Stimulated activated CD4-positive, alpha-beta T cell treated with anti-CD3 and anti-CD28 coated beads, Interleukin-12 subunit alpha, Interleukin-12 subunit beta, amount 100 ng/mL, for 24 hours (primary cell): ENCODE measurements at regions not wholly inside any gene's neighbourhood (a gene's known extent, or its start where the extent isn't known, plus 50 kb on each side); places are given as distances from the start of the nearest gene placed in this dataset.
A peak's percentile ranks its signal among the peaks of the same experiment; 100 is the strongest.

Source experiments
- DNase-seq, 2 experiments: peaks; one replicate each; pipeline ENCODE4 v3.0.0-alpha.2; 2020; ENCODE audit warnings: low read depth in 2 of 2

- DNase-seq = no peak
Observed at GRCh38 chr20:54272901-54273488, 65.1 kb downstream of the PFDN4 start.

GRCh38 chr20:54275359-54276111 is 67.6 kb downstream of the PFDN4 start:
- no peak for DNase-seq

- no peak for DNase-seq
Observed at GRCh38 chr20:54276577-54277169, 68.8 kb downstream of the PFDN4 start.

- no peak for DNase-seq
Observed at GRCh38 chr20:54278262-54278661, 70.4 kb downstream of the PFDN4 start.

- DNase-seq = no peak
Observed at GRCh38 chr20:54282625-54283024, 74.7 kb downstream of the PFDN4 start.

- no peak for DNase-seq
Observed at GRCh38 chr20:54283253-54283652, 75.4 kb downstream of the PFDN4 start.

GRCh38 chr20:54284928-54285704 is 77.2 kb downstream of the PFDN4 start:
- peak; percentile 15 to 26 for DNase-seq

GRCh38 chr20:54290636-54291035 is 82.7 kb downstream of the PFDN4 start:
- DNase-seq = no peak

GRCh38 chr20:54291339-54292010 is 83.6 kb downstream of the PFDN4 start:
- DNase-seq = no peak

GRCh38 chr20:54292185-54292584 is 84.3 kb downstream of the PFDN4 start:
- no peak for DNase-seq

- DNase-seq = no peak
Observed at GRCh38 chr20:54293526-54293925, 85.6 kb downstream of the PFDN4 start.

GRCh38 chr20:54294094-54294493 is 86.2 kb downstream of the PFDN4 start:
- DNase-seq = no peak

- DNase-seq = no peak
Observed at GRCh38 chr20:54295686-54296085, 87.8 kb downstream of the PFDN4 start.

GRCh38 chr20:54305421-54305820 is 97.5 kb downstream of the PFDN4 start:
- DNase-seq = no peak

GRCh38 chr20:54306985-54307710 is 99.3 kb downstream of the PFDN4 start:
- no peak for DNase-seq

GRCh38 chr20:54308804-54309203 is 100.9 kb downstream of the PFDN4 start:
- no peak for DNase-seq

- DNase-seq = no peak
Observed at GRCh38 chr20:54318892-54319291, 111.0 kb downstream of the PFDN4 start.

- peak in 1 of 2 experiments; percentile 4 for DNase-seq
Observed at GRCh38 chr20:54320148-54320607, 112.3 kb downstream of the PFDN4 start.

GRCh38 chr20:54321352-54322087 is 113.6 kb downstream of the PFDN4 start:
- no peak for DNase-seq

GRCh38 chr20:54323227-54323734 is 115.4 kb downstream of the PFDN4 start:
- no peak for DNase-seq
